ENCODE measurements at regions not wholly inside any gene's neighbourhood (a gene's known extent, or its start where the extent isn't known, plus 50 kb on each side); places are given as distances from the start of the nearest gene placed in this dataset.

DNA sequence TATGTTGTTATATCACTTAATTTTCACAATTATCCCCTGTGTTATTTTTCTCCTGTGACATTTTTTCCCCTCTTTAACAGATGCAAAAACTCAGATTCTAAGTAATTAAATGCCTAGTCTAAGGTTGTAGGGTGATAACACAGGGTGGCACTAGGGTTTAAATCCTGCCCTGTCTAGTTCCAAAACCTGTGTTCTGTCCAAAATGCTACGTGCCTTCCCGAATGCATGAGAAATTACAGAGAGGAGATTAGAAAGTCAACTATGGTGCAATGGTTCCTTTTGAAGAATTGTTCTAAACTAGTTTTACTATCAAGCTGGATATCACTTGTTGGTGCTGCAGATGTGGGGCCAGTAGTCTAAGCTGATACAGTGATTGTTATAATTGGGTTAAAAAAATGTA lies 108.0 kb downstream of the DIPK2A start:
- no peak for DNase-seq

GRCh38 chr3:144084929-144085328 lies 113.3 kb downstream of the DIPK2A start:
- DNase-seq = no peak

DNA sequence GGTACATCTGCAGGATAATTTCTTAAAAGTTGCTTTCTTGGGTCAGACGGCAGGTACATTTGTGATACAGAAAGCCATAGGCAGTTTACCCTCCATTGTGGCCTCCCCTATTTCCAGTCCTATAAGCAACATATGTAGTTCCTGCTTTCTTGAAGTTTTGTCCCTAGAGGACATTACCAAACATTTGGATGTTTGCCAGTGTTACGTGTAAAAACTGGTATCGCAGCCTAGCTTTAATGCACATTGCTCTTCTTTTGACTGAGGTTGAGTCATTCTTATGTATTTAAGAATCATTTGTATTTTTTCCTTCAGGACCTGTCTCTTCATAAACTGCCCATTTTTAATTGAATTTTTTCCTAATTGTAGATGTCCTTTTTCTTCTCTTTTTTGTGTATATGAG lies 114.3 kb downstream of the DIPK2A start:
- DNase-seq = no peak

GRCh38 chr3:144096016-144096415 lies 124.4 kb downstream of the DIPK2A start:
- no peak for DNase-seq

DNA sequence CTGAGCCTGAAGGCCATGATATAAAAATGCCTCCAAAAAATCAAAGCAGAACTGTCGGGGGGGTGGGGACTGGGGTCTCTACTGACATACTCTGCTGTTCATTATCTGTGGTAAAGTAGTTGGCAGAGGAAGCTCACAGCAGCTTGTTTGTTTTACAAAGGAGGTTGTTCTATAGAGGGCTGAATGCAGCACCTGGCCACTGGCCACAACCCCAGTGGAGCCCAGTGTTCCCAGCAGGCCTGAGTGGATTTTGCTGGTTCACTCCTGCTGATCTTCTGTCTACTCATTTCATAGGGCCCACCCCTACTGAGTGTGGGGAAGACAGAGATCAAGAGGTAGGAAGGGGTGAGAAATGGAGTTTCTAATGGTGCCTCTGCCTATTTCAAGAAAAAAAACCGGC lies 125.5 kb downstream of the DIPK2A start:
- no peak for DNase-seq

DNA sequence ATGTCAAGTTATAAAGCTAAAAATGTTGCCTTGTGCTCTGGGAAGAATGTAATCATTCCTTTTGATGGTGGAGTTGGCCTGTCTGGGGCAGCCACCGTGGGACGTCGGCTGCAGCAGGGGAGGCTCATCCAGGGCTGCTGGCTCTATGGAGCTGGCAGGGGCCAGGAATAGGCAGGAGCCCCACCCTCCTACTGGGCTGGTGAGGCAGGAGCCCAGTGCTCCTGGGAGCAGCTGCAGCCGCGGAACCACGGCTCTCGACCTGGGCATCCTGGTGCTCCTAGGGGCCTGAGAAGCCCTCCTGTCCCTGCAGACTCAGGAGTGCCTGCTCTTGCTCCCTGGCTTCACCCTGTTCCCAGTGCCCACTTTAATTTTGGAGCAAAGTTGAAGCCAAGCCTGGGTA lies 127.1 kb downstream of the DIPK2A start:
- no peak for DNase-seq

GRCh38 chr3:144102421-144102820 lies 130.8 kb downstream of the DIPK2A start:
- DNase-seq = no peak

DNA sequence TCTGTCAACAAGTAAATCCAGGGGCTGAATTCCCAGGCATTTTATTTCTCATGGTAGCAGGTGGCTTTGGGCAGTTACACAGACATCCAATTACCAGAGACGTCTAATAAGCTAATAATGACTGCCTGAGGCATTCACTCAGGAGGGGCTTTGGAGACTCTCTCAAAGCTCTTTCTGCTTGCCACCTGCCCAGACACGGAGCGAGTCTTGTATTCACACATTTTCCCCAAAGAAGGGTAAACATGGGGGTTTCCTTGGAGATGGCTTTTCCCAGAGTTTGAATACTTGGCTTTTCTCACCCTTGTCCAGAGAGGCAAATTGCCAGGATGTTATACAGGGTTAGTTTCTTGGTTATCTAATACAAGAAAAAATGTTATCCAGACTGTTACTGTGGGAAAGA lies 132.6 kb downstream of the DIPK2A start:
- peak in 1 of 2 donors; percentile 20 for DNase-seq

GRCh38 chr3:144104679-144105078 lies 133.1 kb downstream of the DIPK2A start:
- no peak for DNase-seq

- DNase-seq = no peak
These were observed 133.9 kb downstream of the DIPK2A start for GRCh38 chr3:144105542-144105941.

DNA sequence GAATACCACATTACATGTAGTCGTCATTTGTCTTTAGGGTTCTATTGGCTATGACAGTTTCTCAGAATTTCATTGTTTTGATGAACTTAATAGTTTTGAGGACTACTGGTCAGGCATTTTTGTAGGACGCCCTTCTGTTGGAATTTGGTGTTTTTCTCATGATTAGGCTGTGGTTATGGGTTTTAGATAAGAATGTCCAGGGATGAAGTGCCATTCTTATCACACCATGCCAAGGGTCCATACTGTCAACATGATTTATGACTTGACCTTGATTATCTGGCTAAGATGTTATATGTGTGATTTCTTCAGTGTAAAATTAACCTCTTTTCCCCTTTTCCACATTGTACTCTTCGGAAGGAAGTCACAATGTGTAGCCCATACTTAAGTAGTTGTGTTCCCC lies 135.3 kb downstream of the DIPK2A start:
- DNase-seq = no peak

- no peak for DNase-seq
These were observed 136.3 kb downstream of the DIPK2A start for GRCh38 chr3:144107923-144108322.

GRCh38 chr3:144109944-144110343 lies 138.3 kb downstream of the DIPK2A start:
- no peak for DNase-seq

DNA sequence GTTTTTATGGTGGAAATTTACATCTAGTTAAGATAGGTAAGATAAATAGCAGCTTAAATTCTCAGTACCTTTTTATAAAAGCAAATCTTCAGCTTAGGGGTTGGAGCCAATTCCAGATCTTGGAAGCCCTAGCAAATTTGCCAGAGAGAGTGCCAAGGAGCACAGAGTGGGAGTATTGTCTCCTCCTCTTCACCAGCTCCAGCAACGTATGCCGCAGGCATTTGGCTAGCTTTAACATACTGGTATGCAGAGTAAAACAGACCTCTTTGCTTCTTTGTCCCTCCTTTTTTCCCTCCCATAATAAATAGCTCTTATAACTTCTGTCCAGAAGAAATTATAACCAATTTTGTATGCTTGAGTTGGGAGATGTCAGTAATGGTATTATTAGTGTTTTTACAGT lies 140.4 kb downstream of the DIPK2A start:
- peak in 1 of 2 donors; percentile 39 for DNase-seq

DNA sequence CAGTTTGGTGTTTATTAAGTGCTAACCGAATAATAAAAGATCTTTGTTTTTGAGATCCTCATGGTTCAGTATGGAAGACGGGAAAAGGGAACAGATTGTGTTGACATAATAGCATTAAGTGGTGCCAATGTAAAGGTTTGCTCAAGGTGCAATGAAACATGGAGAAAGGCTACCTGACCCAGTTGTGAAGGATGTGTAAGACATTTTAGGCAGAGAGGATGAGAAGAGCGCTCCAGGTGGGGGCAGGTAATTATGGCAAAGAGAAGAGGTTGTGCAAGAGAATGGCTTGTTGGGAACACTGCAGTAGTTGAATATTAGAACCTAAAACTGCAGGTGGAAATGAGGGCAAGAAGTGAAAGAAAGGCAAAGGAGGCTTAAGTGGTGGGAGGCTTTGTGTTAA lies 140.8 kb downstream of the DIPK2A start:
- no peak for DNase-seq

GRCh38 chr3:144114767-144115166 lies 143.1 kb downstream of the DIPK2A start:
- DNase-seq = no peak

- DNase-seq = peak in 1 of 2 donors; percentile 57
These were observed 148.0 kb downstream of the DIPK2A start for GRCh38 chr3:144119633-144120032.

DNA sequence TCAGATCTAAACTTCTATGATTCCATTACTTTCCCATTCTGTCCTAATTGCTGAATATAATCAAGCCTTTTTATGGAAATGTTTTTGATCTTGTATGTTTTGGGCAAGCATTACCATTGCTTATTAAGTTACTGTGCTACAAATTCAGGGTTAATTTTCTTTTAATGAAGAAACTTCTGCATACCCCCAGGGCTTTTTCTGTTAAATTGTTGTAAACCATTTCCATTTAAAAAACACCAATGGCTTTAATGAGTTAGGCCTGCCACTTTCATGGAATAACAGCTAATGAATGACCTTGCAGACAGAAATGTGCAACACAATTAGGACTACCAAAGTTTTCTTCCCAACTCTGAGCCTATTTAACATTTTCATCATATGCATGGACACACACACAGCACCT lies 150.0 kb downstream of the DIPK2A start:
- no peak for DNase-seq

- no peak for DNase-seq
These were observed 155.4 kb downstream of the DIPK2A start for GRCh38 chr3:144127014-144127413.

DNA sequence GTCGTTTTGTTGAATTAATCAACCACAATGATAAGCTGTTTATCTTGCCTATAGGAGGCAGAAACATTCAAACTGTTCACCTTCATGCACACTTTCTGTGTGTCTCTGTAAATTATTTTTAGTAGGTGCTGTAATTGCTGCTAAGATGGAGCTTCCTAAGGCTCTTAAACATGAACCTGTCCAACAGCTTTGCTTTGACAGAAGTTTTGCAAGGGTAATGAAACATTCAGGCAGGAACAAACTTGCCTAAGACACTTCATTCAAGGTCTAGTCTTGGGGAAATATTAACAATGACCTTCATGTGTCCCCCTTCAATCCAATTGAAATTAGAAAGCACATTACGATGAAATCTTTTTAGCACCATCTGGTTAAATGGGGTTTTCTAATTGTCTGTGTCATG lies 156.1 kb downstream of the DIPK2A start:
- no peak for DNase-seq

DNA sequence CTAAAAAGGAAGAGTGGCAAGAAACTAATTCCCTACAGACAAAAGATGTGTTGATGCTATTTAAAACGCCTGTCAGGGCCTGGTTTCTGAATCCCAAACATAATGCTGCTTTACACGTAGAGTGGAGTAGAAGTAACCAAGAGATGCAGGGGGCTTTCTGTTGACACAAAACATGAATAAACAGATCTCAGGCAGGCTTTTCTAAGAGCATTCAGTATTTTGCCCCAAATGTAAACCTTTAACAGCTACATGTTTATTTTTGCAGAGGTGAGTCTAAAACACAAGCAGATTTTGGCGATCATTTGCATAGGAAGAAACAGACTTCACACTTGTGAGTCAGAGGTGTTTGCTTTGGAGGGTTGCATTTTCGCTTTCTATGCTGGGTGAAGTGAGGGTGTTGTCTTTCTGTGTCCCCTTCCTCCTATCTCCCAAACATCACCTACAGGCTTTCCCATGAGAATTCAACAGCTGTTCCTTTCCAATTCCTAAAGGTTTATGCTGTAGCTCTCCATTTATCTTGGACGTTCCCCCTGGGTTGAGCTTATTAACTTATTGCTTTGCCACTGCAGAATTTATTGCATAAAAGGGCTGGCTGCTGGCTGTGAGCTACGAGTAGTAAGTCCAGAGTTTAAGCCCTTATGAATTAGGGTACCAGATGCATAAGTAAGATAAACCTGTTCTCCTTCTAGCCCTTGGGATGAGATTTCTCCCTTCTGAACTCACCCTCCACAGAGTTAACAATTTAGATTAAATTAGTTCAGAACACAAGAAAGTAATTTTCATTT lies 156.7 kb downstream of the DIPK2A start:
- no peak for DNase-seq

GRCh38 chr3:144129536-144130214 lies 158.1 kb downstream of the DIPK2A start:
- no peak for DNase-seq

- no peak for DNase-seq
These were observed 169.5 kb downstream of the DIPK2A start for GRCh38 chr3:144141074-144141473.

- DNase-seq = no peak
These were observed 169.9 kb downstream of the DIPK2A start for GRCh38 chr3:144141496-144141895.

All from hippocampal formation (tissue), 2 donors.